MM.1S (cell line): ENCODE measurements at regions not wholly inside any gene's neighbourhood (a gene's known extent, or its start where the extent isn't known, plus 50 kb on each side); places are given as distances from the start of the nearest gene placed in this dataset.

Source experiments
- DNase-seq: peaks from one replicate; pipeline ENCODE4 v3.0.0-alpha.2; 2015
- H2AFZ ChIP-seq: fragments of 300-600 bp; sonication (generic); 2 replicates; pipeline ENCODE4 v1.6.0; 2016; ENCODE audit warnings: antibody characterized with exemption, low read length
- H3F3A ChIP-seq: fragments of 300-600 bp; sonication (generic); 2 replicates; pipeline ENCODE4 v1.6.1; 2016; ENCODE audit warnings: mild to moderate bottlenecking, antibody characterized with exemption, low read length, moderate library complexity, mixed read lengths; ENCODE audit not compliant: insufficient read depth
- H3K27ac ChIP-seq: fragments of 300-600 bp; sonication (generic); 2 replicates; pipeline ENCODE4 v1.5.1; 2016; ENCODE audit warnings: mild to moderate bottlenecking, low read length
- H3K27me3 ChIP-seq: fragments of 300-600 bp; sonication (generic); replicated peaks from 2 replicates; pipeline ENCODE4 v1.6.0; 2016; ENCODE audit warnings: low read length; ENCODE audit not compliant: insufficient read depth
- H3K36me3 ChIP-seq: fragments of 300-600 bp; sonication (generic); replicated peaks from 2 replicates; pipeline ENCODE4 v1.6.1; 2016; ENCODE audit warnings: mild to moderate bottlenecking, low read length, mixed read lengths; ENCODE audit not compliant: insufficient read depth
- H3K4me1 ChIP-seq: fragments of 300-600 bp; sonication (generic); 2 replicates; pipeline ENCODE4 v1.6.1; 2016; ENCODE audit warnings: low read length, mixed read lengths
- H3K4me2 ChIP-seq: fragments of 300-600 bp; sonication (generic); 2 replicates; pipeline ENCODE4 v1.6.0; 2016; ENCODE audit warnings: low read depth, low read length
- H3K4me3 ChIP-seq: fragments of 300-600 bp; sonication (generic); 2 replicates; pipeline ENCODE4 v1.5.1; 2016; ENCODE audit warnings: low read length, mixed read lengths
- H3K79me2 ChIP-seq: fragments of 300-600 bp; sonication (generic); 2 replicates; pipeline ENCODE4 v1.6.1; 2016; ENCODE audit warnings: mixed run types, low read length, mixed read lengths
- H3K9ac ChIP-seq: fragments of 300-600 bp; sonication (generic); 2 replicates; pipeline ENCODE4 v1.6.1; 2016; ENCODE audit warnings: low read length, mixed read lengths
- H3K9me2 ChIP-seq: fragments of 300-600 bp; sonication (generic); replicated peaks from 2 replicates; pipeline ENCODE4 v1.6.1; 2016; ENCODE audit warnings: mild to moderate bottlenecking, low read length, mixed read lengths; ENCODE audit not compliant: insufficient read depth
- H3K9me3 ChIP-seq: fragments of 300-600 bp; sonication (generic); replicated peaks from 2 replicates; pipeline ENCODE4 v1.6.1; 2016; ENCODE audit warnings: mild to moderate bottlenecking, low read length, mixed read lengths; ENCODE audit not compliant: insufficient read depth
- H4K20me1 ChIP-seq: fragments of 300-600 bp; sonication (generic); 2 replicates; pipeline ENCODE4 v1.6.1; 2016; ENCODE audit warnings: mild to moderate bottlenecking, low read length, moderate library complexity, mixed read lengths; ENCODE audit not compliant: insufficient read depth
- EZH2 ChIP-seq: fragments of 300-600 bp; sonication (generic); optimal IDR thresholded peaks from 2 replicates; pipeline ENCODE3; 2017; ENCODE audit warnings: low read depth, mild to moderate bottlenecking, antibody characterized with exemption, low read length, mixed read lengths
- EZH2phosphoT487 ChIP-seq: fragments of 300-600 bp; sonication (generic); IDR thresholded peaks from 2 replicates; pipeline ENCODE4 v1.6.1; 2018; ENCODE audit warnings: antibody characterized with exemption, low read length
- TF ChIP-seq, protein P1 (sequence below): fragments of 300-600 bp; sonication (generic); IDR thresholded peaks from 2 replicates; pipeline ENCODE4 v1.5.1; 2016; ENCODE audit warnings: antibody characterized with exemption, low read length, mixed read lengths

DNA sequence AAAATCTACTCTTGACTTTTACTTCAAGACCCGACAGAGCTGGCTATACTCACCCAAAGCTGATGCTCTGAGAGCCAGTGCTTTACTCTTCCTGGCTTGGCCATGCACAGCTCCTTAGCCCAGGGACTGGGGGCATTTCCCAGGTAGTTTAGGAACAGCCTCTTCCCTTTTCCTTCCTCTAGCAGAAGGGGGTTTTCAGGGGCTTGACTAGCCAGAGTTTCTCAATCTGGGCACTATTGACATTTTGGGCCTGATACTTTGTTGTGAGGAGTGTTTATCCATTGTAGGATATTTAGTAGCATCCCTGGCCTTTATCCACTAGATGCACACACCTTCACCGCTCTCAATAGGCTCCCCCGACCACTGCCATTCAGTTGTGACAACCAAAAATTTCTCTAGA is 50.0 kb upstream of the RFX3 start:
- no peaks in the 10 kb centered on the region for H3K9me3 ChIP-seq
- no peak overlapping the region for H3K4me2 ChIP-seq
- no peak for TF ChIP-seq EZH2phosphoT487
- TF ChIP-seq, protein P1, sequence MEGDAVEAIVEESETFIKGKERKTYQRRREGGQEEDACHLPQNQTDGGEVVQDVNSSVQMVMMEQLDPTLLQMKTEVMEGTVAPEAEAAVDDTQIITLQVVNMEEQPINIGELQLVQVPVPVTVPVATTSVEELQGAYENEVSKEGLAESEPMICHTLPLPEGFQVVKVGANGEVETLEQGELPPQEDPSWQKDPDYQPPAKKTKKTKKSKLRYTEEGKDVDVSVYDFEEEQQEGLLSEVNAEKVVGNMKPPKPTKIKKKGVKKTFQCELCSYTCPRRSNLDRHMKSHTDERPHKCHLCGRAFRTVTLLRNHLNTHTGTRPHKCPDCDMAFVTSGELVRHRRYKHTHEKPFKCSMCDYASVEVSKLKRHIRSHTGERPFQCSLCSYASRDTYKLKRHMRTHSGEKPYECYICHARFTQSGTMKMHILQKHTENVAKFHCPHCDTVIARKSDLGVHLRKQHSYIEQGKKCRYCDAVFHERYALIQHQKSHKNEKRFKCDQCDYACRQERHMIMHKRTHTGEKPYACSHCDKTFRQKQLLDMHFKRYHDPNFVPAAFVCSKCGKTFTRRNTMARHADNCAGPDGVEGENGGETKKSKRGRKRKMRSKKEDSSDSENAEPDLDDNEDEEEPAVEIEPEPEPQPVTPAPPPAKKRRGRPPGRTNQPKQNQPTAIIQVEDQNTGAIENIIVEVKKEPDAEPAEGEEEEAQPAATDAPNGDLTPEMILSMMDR = no peak
- no peak for TF ChIP-seq EZH2
- H3K27ac ChIP-seq = no peak overlapping the region
- no peaks in the 10 kb centered on the region for H3K79me2 ChIP-seq
- no peak overlapping the region for H3K4me3 ChIP-seq
- H3K9me2 ChIP-seq = no peaks in the 10 kb centered on the region
- no peak for DNase-seq
- H3K4me1 ChIP-seq = no peaks in the 10 kb centered on the region
- H3F3A ChIP-seq = no peaks in the 10 kb centered on the region
- no peak overlapping the region for H3K9ac ChIP-seq
- no peaks in the 10 kb centered on the region for H3K27me3 ChIP-seq
- H3K36me3 ChIP-seq = no peaks in the 10 kb centered on the region
- H4K20me1 ChIP-seq = no peaks in the 10 kb centered on the region
- no peak overlapping the region for H2AFZ ChIP-seq
